ENCODE measurements at regions not wholly inside any gene's neighbourhood (a gene's known extent, or its start where the extent isn't known, plus 50 kb on each side); places are given as distances from the start of the nearest gene placed in this dataset.

DNA sequence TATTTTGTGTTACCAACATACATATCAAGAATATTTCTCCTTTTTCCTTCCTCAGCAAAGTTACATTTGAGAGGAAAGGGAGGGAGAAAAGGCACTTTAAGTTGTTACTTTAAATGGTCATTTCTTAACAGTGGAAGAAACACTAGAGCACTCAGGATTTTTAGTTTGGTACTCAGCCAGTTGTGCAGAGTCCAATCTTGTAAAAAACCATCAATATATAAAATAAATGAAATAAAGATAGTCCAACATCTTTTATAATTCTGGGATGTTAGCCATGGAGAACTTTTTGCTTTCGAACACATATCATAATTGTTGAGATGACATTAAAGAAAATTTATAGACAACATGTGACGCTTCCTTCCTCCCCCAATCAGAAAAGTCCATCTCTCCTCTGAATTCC is 253.8 kb downstream of the QDPR start:
- intact Hi-C loops (cut with DNase I; ENCODE audit: low total_unique reads), result no loop called here
- no peak for DNase-seq
- Histone ChIP-seq H3K27ac (no peak overlapping the region), H3K4me1 (no peaks in the 10 kb centered on the region), H3K4me3 (no peak overlapping the region), H3K27me3 (no peaks in the 10 kb centered on the region), H3K36me3 (no peaks in the 10 kb centered on the region), H3K9me3 (no peaks in the 10 kb centered on the region)
- no peak for TF ChIP-seq POLR2A (IDR thresholded peaks at IDR 0.05)
- TF ChIP-seq, protein P1, sequence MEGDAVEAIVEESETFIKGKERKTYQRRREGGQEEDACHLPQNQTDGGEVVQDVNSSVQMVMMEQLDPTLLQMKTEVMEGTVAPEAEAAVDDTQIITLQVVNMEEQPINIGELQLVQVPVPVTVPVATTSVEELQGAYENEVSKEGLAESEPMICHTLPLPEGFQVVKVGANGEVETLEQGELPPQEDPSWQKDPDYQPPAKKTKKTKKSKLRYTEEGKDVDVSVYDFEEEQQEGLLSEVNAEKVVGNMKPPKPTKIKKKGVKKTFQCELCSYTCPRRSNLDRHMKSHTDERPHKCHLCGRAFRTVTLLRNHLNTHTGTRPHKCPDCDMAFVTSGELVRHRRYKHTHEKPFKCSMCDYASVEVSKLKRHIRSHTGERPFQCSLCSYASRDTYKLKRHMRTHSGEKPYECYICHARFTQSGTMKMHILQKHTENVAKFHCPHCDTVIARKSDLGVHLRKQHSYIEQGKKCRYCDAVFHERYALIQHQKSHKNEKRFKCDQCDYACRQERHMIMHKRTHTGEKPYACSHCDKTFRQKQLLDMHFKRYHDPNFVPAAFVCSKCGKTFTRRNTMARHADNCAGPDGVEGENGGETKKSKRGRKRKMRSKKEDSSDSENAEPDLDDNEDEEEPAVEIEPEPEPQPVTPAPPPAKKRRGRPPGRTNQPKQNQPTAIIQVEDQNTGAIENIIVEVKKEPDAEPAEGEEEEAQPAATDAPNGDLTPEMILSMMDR (IDR thresholded peaks at IDR 0.05), result no peak

DNA sequence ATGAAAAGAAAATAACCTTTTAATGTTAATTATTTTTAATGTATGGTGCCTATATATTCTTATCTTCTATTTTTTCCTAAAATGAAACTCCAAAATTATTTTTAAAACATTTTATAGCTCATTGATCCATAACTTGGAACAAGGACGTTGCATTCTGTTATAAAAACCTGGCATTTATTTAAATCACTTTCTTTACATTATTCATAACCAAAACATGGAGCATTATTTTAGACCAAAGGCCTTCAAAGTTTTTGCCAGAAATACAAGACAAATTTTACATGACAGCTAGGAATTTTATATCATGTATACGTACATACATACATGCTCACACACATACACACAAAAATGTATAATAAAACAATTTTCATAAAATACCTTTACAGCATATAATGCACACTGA is 259.8 kb downstream of the QDPR start:
- Histone ChIP-seq H3K36me3 (no peaks in the 10 kb centered on the region), H3K4me3 (no peak overlapping the region), H3K27me3 (no peaks in the 10 kb centered on the region), H3K27ac (no peak overlapping the region), H3K4me1 (no peaks in the 10 kb centered on the region), H3K9me3 (no peaks in the 10 kb centered on the region)
- TF ChIP-seq, protein P1 (IDR thresholded peaks at IDR 0.05), result no peak
- no peak for TF ChIP-seq POLR2A (IDR thresholded peaks at IDR 0.05)
- DNase-seq, result no peak
- intact Hi-C loops (cut with DNase I; ENCODE audit: low total_unique reads), result no loop called here

DNA sequence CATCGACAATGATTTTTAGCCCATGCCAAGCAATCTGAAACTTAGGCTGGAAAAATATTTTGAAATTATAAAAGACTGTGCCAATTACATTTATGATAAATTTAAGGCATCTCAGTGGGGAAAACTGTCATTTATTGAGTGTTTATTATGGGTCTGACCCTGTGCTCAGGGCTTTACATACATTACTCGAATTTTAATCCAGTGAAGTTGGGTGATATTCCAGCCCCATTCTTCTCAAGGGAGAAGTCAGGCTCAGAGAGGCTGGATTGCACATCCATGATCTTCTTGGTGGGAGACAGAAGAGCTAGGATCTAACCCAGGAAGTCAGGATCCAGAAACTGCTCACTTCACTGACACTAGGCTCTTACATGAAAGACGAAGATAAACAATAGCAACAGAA is 260.8 kb downstream of the QDPR start:
- Histone ChIP-seq H3K27ac (no peak overlapping the region), H3K36me3 (no peaks in the 10 kb centered on the region), H3K4me1 (no peaks in the 10 kb centered on the region), H3K27me3 (no peaks in the 10 kb centered on the region), H3K9me3 (no peaks in the 10 kb centered on the region), H3K4me3 (no peak overlapping the region)
- TF ChIP-seq, protein P1 (IDR thresholded peaks at IDR 0.05), result no peak
- no peak for TF ChIP-seq POLR2A (IDR thresholded peaks at IDR 0.05)
- DNase-seq, result no peak
- intact Hi-C loops (cut with DNase I; ENCODE audit: low total_unique reads), result no loop called here

DNA sequence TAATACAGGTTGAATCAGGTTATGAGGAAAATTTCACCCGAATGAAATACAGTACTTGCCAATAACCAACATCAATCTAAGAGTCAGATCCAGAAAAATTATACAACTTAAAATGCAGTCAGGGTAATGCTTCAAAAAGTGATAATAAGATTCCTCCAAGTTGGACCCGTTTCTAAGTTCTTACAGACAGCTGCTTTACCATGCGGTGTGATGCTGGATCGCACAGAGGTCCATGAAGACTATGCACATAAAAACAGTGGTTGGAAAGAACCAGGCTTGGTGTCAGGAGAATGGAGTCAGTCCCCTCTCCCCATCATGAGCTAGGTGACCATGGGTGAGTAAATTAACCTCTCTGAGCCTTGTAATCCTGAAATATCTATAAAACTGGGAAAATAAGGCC is 261.3 kb downstream of the QDPR start:
- H3K4me1 ChIP-seq, result no peaks in the 10 kb centered on the region
- H3K27me3 ChIP-seq, result no peaks in the 10 kb centered on the region
- H3K9me3 ChIP-seq, result no peaks in the 10 kb centered on the region
- no peak for DNase-seq
- no peak overlapping the region for H3K27ac ChIP-seq
- no peaks in the 10 kb centered on the region for H3K36me3 ChIP-seq
- intact Hi-C loops (cut with DNase I; ENCODE audit: low total_unique reads), result no loop called here
- TF ChIP-seq, protein P1 (IDR thresholded peaks at IDR 0.05), result no peak
- TF ChIP-seq POLR2A (IDR thresholded peaks at IDR 0.05), result no peak
- H3K4me3 ChIP-seq, result no peak overlapping the region

DNA sequence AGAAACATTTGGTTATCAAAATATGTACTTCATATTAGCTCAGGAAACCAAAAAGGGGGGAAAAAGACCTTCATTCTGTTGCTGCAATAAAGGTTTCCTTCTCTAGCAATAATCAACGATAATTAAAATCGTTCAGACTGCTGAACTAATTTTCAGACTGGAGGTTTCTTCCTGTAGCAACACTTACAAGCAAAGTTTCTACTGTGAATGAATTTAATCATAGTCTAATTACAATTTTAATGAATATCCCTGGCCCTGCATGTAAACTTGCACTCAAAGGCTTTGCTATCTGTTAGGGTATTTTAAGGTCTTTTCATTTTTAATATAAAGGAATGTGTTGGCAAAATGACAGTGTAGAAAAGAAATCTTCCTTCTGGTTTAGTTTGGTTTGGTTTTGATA is 265.2 kb downstream of the QDPR start:
- no peaks in the 10 kb centered on the region for H3K36me3 ChIP-seq
- no peaks in the 10 kb centered on the region for H3K9me3 ChIP-seq
- no peak overlapping the region for H3K4me3 ChIP-seq
- no peak for TF ChIP-seq POLR2A (IDR thresholded peaks at IDR 0.05)
- TF ChIP-seq, protein P1 (IDR thresholded peaks at IDR 0.05), result no peak
- intact Hi-C loops (cut with DNase I; ENCODE audit: low total_unique reads), result no loop called here
- DNase-seq, result no peak
- H3K27me3 ChIP-seq, result no peaks in the 10 kb centered on the region
- no peaks in the 10 kb centered on the region for H3K4me1 ChIP-seq
- no peak overlapping the region for H3K27ac ChIP-seq
